C4-2B (cell line): ENCODE measurements at regions not wholly inside any gene's neighbourhood (a gene's known extent, or its start where the extent isn't known, plus 50 kb on each side); places are given as distances from the start of the nearest gene placed in this dataset.
"Not testable (repeated sequence)": the region's sequence is repeated elsewhere in the genome, so short reads cannot be mapped to it uniquely, and the experiment has no call there.

Experiments used
- H3K27ac ChIP-seq: fragments of 450-650 bp; 2 replicates; pipeline ENCODE4 v1.5.1; 2017
- CTCF ChIP-seq: fragments of 450-650 bp; conservative IDR thresholded peaks from 2 replicates; pipeline ENCODE4 v1.5.1; 2017; ENCODE audit warnings: mild to moderate bottlenecking
- ZFX ChIP-seq: fragments of 450-650 bp; IDR thresholded peaks from 2 replicates; pipeline ENCODE4 v1.6.1; 2017

GRCh38 chrX:128616933-128617332, 564.7 kb upstream of the ACTRT1 start:
- no peak overlapping the region for H3K27ac ChIP-seq
- TF ChIP-seq CTCF: no peak
- no peak for TF ChIP-seq ZFX

GRCh38 chrX:128606817-128607216, 554.6 kb upstream of the ACTRT1 start:
- not testable (repeated sequence) for H3K27ac ChIP-seq

- not testable (repeated sequence) for H3K27ac ChIP-seq
Measured at GRCh38 chrX:128606357-128606756, 554.2 kb upstream of the ACTRT1 start.

GRCh38 chrX:128601706-128602105, 549.5 kb upstream of the ACTRT1 start:
- TF ChIP-seq CTCF: no peak
- TF ChIP-seq ZFX: no peak
- H3K27ac ChIP-seq: no peak overlapping the region

- TF ChIP-seq CTCF (no peak), ZFX (no peak)
- H3K27ac ChIP-seq: no peak overlapping the region
Measured at GRCh38 chrX:128599632-128600031, 547.4 kb upstream of the ACTRT1 start.

GRCh38 chrX:128582036-128582435, 529.8 kb upstream of the ACTRT1 start:
- H3K27ac ChIP-seq: no peak overlapping the region

GRCh38 chrX:128581615-128582014, 529.4 kb upstream of the ACTRT1 start:
- no peak overlapping the region for H3K27ac ChIP-seq
- TF ChIP-seq ZFX (no peak), CTCF (no peak)

More at GRCh38 chrX:128582036-128582435, 529.8 kb upstream of the ACTRT1 start:
- TF ChIP-seq CTCF: no peak
- TF ChIP-seq ZFX: no peak

GRCh38 chrX:128543114-128543513, 490.9 kb upstream of the ACTRT1 start:
- TF ChIP-seq ZFX (no peak), CTCF (no peak)

GRCh38 chrX:128518508-128518907, 466.3 kb upstream of the ACTRT1 start:
- H3K27ac ChIP-seq: no peak overlapping the region; the same call in 1 of the 2 replicates
- TF ChIP-seq CTCF (peak; percentile 58), ZFX (no peak)

More at GRCh38 chrX:128543114-128543513, 490.9 kb upstream of the ACTRT1 start:
- no peak overlapping the region for H3K27ac ChIP-seq
